Rectal smooth muscle tissue (tissue), 1 donor: ENCODE measurements at regions not wholly inside any gene's neighbourhood (a gene's known extent, or its start where the extent isn't known, plus 50 kb on each side); places are given as distances from the start of the nearest gene placed in this dataset.

ENCODE experiments used
- H3K27ac ChIP-seq: one replicate; pipeline ENCODE4 v1.7.0; 2013; ENCODE audit warnings: low read depth, low read length, inconsistent platforms
- H3K27me3 ChIP-seq: one replicate; pipeline ENCODE4 v1.7.0; 2013; ENCODE audit warnings: low read length; ENCODE audit not compliant: control insufficient read depth, insufficient read depth
- H3K36me3 ChIP-seq: one replicate; pipeline ENCODE4 v1.7.0; 2013; ENCODE audit warnings: low read length; ENCODE audit not compliant: control insufficient read depth, insufficient read depth
- H3K4me1 ChIP-seq: one replicate; pipeline ENCODE4 v1.7.0; 2013; ENCODE audit warnings: low read length; ENCODE audit not compliant: control insufficient read depth, insufficient read depth
- H3K4me3 ChIP-seq: one replicate; pipeline ENCODE4 v1.7.0; 2013; ENCODE audit warnings: low read length
- H3K9ac ChIP-seq: one replicate; pipeline ENCODE4 v1.7.0; 2013; ENCODE audit warnings: low read length

DNA sequence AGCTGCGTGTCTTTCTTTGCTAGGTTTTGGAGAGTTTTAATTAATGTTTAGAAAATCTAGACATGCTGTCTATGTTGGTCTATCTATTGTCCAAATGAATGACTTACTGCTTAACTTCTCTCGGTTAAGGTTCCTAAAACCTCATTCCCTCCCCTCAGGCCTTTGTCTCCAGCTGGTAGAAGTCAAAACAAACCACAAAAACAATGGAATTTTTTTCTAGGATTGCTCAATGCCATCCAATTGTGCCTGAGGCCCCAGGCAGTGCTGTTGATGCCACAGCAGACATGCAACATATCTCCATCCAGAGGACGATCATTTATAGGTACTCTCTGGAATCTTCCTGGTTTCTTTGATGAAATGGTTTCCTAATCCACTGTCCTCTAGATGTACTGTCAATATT lies 448.2 kb upstream of the TBX3 start:
- H3K4me1 ChIP-seq, result peaks cover 6% of the 10 kb centered on the region
- H3K4me3 ChIP-seq, result no peak overlapping the region
- no peaks in the 10 kb centered on the region for H3K27me3 ChIP-seq
- H3K36me3 ChIP-seq, result no peaks in the 10 kb centered on the region
- no peak overlapping the region for H3K27ac ChIP-seq
- H3K9ac ChIP-seq, result no peak overlapping the region

DNA sequence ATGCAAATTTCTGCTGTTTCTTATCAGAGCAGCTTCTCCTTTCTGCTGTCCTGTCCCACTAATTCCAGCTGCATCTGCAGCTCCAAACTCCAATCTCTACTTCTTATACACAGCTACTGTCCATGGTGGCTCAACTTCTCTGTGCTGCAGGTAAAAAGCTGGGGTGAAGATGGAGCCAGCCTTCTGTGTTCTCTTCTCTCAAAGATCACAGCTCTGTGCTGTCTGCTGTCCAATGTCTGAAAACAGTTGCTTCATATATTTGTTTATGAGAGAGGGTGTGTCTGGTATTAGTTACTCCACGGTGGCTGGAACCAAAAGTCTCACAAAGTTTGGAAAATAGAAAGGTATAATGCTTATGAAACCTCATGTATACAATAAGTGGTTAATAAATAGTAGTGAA lies 445.8 kb upstream of the TBX3 start:
- Histone ChIP-seq H3K4me1 (no peaks in the 10 kb centered on the region), H3K4me3 (no peak overlapping the region), H3K27ac (no peak overlapping the region), H3K27me3 (no peaks in the 10 kb centered on the region), H3K9ac (no peak overlapping the region), H3K36me3 (no peaks in the 10 kb centered on the region)

DNA sequence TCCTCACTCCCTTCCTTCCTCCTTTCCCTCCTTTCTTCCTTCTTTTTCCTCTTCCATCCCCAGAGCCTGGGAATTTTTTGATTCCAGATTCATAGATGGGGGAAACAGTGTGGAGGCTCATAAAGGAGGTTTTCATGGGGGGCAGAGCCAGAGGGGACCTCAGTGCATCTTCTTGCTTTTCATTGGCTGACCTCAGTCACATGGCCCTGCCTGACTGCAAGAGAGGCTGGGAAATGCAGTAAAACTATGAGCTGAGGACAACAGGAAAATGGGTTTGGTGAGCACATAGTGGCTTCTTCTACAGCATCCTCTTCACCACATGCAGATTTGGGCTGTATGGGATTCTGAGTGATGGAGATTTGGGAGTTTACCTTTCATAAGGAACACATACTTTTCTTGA lies 437.1 kb upstream of the TBX3 start:
- no peaks in the 10 kb centered on the region for H3K36me3 ChIP-seq
- H3K4me1 ChIP-seq, result no peaks in the 10 kb centered on the region
- H3K4me3 ChIP-seq, result no peak overlapping the region
- no peak overlapping the region for H3K9ac ChIP-seq
- no peaks in the 10 kb centered on the region for H3K27me3 ChIP-seq
- H3K27ac ChIP-seq, result no peak overlapping the region

DNA sequence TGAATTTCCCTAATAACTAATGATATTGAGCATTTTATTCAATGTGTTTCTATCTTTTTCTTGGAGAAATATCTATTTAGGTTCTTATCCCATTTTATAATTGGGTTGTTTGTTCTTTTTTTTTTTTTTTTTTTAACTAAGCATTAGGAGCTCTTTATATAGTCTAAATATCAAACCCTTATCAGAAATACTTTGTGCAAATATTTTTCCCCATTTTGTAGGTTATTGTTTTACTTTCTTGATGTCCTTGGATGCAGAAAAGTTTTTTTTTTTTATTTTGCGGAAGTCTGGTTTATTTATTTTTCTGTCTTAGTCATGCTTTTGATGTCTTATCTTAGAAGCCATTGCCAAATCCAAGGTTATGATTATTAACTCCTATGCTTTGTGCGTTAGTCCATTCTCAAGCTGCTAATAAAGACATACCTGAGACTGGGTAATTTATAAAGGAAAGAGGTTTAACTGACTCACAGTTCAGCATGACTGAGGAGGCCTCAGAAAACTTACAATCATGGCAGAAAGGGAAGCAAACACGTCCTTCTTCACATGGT lies 434.3 kb upstream of the TBX3 start:
- Histone ChIP-seq H3K4me1 (no peaks in the 10 kb centered on the region), H3K4me3 (no peak overlapping the region), H3K9ac (no peak overlapping the region), H3K27me3 (no peaks in the 10 kb centered on the region), H3K27ac (no peak overlapping the region), H3K36me3 (no peaks in the 10 kb centered on the region)

DNA sequence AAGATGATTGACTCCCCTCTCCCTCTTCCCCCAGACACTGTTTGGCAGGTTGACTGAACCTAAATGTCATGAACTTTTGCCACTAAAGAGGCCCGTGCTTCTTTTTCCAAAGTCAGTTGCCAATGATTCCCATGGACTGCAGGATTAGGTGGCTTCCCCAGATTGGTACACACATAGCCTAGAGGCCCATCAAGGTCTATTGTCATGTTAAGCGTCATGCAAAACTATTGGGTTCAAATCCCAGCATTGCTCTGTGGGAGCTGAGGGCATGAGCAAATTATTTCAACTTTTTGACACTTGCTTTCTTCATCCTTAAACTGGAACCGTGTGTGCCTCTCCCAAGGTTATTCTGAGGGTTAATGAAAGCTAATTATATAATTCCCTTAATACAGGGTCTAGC lies 430.2 kb upstream of the TBX3 start:
- Histone ChIP-seq H3K27me3 (no peaks in the 10 kb centered on the region), H3K36me3 (no peaks in the 10 kb centered on the region), H3K27ac (no peak overlapping the region), H3K4me3 (no peak overlapping the region), H3K4me1 (no peaks in the 10 kb centered on the region), H3K9ac (no peak overlapping the region)

DNA sequence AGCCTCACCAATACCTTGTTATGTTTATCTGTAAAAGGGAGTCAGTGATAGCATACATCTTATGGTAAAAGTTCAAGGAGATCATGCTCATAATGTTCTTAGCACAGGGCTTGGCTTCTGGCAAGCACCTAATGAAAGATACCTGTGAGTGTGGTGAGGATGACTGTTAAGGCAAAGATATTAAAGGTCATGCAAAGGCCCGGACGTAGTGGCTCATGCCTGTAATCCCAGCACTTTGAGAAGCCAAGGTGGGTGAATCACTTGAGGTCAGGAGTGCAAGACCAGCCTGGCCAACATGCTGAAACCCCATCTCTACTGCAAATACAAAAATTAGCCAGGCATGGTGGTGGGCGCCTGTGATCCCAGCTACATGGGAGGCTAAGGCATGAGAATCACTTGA lies 425.9 kb upstream of the TBX3 start:
- Histone ChIP-seq H3K4me1 (no peaks in the 10 kb centered on the region), H3K27ac (no peak overlapping the region), H3K9ac (no peak overlapping the region), H3K36me3 (no peaks in the 10 kb centered on the region), H3K4me3 (no peak overlapping the region), H3K27me3 (no peaks in the 10 kb centered on the region)

DNA sequence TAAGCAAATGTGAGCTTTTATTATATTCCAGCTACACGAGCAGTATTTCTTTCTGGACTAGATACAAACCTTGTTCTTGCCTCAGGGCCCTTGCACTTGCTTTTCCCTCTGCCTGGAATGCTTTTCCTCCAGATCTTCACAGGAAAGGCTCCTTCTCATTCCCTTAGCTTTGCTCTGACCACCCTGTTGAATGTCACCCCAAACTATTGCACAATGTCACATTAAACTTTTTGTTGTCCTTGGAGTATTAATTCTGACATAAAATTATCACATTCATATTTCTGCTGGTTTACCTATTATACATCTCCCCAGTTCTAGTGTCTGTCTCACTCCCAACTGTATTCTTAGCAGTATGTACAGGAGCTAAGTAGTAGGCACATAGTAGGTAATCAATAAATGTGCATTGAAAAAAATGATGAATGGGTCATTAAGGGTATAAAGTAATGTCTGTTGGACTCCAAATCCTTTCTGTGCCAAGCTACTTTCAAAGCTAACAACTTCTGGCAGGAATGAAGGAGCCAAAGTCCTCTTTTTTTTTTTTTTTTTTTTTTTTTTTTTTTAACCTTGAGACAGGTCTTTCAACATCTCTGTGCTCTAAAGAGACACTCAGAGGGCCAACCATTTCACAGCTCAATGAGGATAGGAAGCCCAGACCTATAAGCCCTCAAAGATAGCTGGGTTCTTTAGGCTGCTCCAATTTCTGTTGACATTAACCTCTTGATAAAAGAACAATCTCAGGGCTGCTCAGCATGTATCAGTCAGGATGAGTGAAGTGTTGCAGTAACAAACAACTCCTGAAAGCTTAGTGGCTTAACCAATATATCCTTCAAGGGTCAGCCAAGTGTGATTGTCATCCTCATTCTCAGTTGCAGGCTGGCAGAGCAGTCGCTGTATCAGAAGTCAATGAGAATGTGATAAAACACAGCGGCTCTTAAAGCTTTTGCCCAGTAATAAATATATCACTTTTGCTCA lies 424.4 kb upstream of the TBX3 start:
- Histone ChIP-seq H3K9ac (no peak overlapping the region), H3K27me3 (no peaks in the 10 kb centered on the region), H3K27ac (no peak overlapping the region), H3K36me3 (no peaks in the 10 kb centered on the region), H3K4me1 (no peaks in the 10 kb centered on the region), H3K4me3 (no peak overlapping the region)

DNA sequence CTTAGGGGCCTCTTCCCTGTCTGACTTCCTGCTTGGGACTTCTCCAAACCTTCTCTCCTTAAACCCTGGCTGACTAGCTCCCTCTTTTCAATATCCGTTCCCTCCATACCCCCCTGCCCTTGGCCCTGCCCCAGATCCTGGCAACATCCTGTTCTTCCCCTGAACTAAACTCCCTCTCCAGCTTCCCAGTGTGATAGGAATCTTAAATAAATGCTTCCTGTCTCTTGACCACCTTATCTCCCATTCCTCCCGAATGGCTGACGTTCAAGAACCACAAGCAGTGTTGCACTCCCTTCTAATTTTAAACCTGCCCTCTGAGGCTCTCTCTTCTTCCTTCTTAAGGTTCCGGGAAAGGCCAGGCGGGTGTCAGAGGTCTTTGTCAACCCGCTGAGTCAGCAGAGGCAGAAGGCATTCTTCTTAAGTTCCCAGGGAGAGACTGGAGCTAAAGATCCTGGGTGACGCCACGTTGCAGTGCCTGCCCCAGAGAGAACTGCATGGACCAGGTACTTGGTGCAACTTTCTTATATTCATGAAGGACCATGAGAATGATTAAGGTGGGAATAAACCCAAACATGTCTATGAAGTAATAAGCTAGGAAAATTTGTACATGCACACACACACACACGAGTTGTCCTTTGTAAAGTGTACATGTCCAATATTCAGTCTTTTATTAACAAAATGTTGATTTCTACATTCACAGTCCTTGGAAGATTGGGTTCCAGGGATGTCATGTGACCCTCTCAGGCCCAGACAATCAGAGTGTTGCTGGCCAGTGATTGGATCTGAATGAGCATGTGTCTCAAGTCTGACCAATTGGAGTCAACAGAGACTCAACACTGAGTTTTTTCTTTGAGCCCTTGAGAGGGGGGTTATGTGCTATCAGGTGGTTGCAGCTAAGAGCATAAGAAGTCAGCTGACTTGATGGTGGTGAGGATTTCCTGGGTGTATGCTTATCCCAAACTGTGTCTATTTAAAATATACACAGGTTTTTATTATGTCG lies 420.2 kb upstream of the TBX3 start:
- no peak overlapping the region for H3K4me3 ChIP-seq
- H3K4me1 ChIP-seq, result no peaks in the 10 kb centered on the region
- H3K27ac ChIP-seq, result no peak overlapping the region
- no peaks in the 10 kb centered on the region for H3K27me3 ChIP-seq
- no peaks in the 10 kb centered on the region for H3K36me3 ChIP-seq
- no peak overlapping the region for H3K9ac ChIP-seq

DNA sequence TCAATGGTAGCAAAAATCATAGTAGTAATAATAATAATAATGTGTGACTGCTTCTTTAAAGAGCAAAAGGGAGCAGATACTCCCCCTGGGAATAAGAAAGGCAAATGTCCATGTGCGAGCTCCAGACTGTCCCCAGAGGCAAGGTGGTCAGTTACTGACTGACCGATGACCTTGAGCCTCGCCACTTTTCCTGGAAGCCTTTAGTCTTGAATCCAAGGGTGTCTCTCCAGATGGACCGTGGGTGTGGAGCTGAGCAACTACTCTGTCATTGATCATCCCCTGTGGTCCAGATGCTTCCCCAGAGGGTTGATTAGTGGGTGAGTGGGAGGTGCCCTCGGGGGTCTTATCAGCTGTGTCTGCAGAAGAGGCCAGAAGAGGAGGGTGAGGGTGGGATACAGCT lies 418.5 kb upstream of the TBX3 start:
- Histone ChIP-seq H3K27ac (no peak overlapping the region), H3K27me3 (no peaks in the 10 kb centered on the region), H3K9ac (no peak overlapping the region), H3K4me1 (no peaks in the 10 kb centered on the region), H3K4me3 (no peak overlapping the region), H3K36me3 (no peaks in the 10 kb centered on the region)

DNA sequence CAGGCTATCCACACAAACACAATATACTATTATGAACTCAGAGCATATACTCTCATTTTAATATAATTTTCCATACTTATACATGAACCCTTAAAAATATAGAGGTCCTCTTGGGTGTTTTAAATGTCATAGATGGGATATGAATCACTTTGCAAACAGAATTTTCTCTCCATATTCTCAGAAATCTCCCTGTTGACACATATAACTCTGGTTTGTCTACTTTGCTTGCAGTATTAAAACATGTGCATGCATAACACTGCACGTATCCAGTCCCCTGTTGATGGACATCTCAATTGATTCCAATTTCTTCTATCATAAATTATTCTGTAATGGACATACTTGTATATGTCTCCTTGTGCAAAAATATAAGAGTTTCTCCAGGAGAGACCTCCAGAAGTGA lies 417.5 kb upstream of the TBX3 start:
- Histone ChIP-seq H3K4me1 (no peaks in the 10 kb centered on the region), H3K27ac (no peak overlapping the region), H3K27me3 (no peaks in the 10 kb centered on the region), H3K36me3 (no peaks in the 10 kb centered on the region), H3K4me3 (no peak overlapping the region), H3K9ac (no peak overlapping the region)

DNA sequence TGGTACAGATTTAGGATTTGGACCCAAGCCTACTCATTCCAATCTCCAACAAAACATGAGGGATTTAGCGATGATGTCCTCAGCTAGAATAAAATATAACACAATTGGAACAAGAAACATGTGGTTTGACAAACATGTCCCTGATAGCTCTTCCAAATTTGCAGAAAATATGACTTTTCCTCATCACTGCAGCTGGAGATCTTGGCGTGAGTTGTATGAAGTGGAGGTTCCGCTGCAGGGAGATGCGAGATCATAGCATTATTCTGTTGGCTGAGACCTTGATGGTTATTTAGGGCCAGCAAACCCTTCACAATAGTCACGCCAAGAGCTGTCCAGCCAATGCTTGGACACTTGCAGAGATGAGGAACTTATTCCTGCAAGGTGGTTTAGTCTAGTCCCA lies 413.4 kb upstream of the TBX3 start:
- Histone ChIP-seq H3K36me3 (no peaks in the 10 kb centered on the region), H3K4me1 (no peaks in the 10 kb centered on the region), H3K27me3 (no peaks in the 10 kb centered on the region), H3K9ac (no peak overlapping the region), H3K27ac (no peak overlapping the region), H3K4me3 (no peak overlapping the region)
